HCT116 (cell line): ENCODE measurements at regions not wholly inside any gene's neighbourhood (a gene's known extent, or its start where the extent isn't known, plus 50 kb on each side); places are given as distances from the start of the nearest gene placed in this dataset.
A peak's percentile ranks its signal among the peaks of the same experiment; 100 is the strongest.
"Not testable (repeated sequence)": the region's sequence is repeated elsewhere in the genome, so short reads cannot be mapped to it uniquely, and the experiment has no call there.

ENCODE experiments used
- ATAC-seq: fragments of 200-7000 bp; cut with Tn5 transposase; 2 replicates; pipeline ENCODE4 v1.9.1; 2020; ENCODE audit warnings: mild to moderate bottlenecking, moderate library complexity
- BruUV-seq: library from RNA; stranded (reverse); fragments of 400-500 nt; replicated peaks from 2 replicates; lab custom pipeline; 2021; lab: Mats Ljungman, UMichigan
- CTCF ChIA-PET: fragments of 300-600 bp; sonication (Branson Sonifier 250); formaldehyde crosslinking; loops from one replicate; lab custom pipeline; 2021; ENCODE audit warnings: antibody characterized with exemption; lab: Charles Lee
- POLR2A ChIA-PET: fragments of 300-600, 350-600 bp; sonication (Branson Sonifier 250); formaldehyde crosslinking; loops from one replicate; lab custom pipeline; 2021; ENCODE audit warnings: antibody characterized with exemption; lab: Charles Lee
- RAD21 ChIA-PET, 2 experiments: fragments of 300-600 bp; sonication (Branson Sonifier 250); formaldehyde crosslinking; loops; one replicate each; lab custom pipeline; 2023; ENCODE audit warnings: low total read pairs in 2 of 2; ENCODE audit not compliant: uncharacterized antibody in 2 of 2, unreplicated experiment in 2 of 2, low non-redundant PET in 1 of 2; lab: Charles Lee
- DNase-seq: peaks from one replicate; pipeline ENCODE4 v3.0.0-alpha.2; 2010; ENCODE audit warnings: low read depth, low spot score
- H2AFZ ChIP-seq: fragments of 200-600 bp; shearing (Covaris generic), sonication (generic); 2 replicates; pipeline ENCODE4 v1.6.1; 2017; ENCODE audit warnings: low read depth, mixed run types, mixed read lengths, antibody characterized with exemption, low read length; ENCODE audit not compliant: poor library complexity, severe bottlenecking
- H3K27ac ChIP-seq: 2 replicates; pipeline ENCODE4 v1.5.1; 2012; ENCODE audit warnings: low read depth, low read length
- H3K27me3 ChIP-seq: fragments of 200-600 bp; sonication (generic); 2 replicates; pipeline ENCODE4 v1.6.1; 2016; ENCODE audit warnings: mixed run types, low read length, mixed read lengths; ENCODE audit not compliant: insufficient read depth
- H3K36me3 ChIP-seq, 2 experiments: fragments of 200-500 bp in 1 of 2; fragments of 200-600 bp in 1 of 2; sonication (Bioruptor generic) in 1 of 2; sonication (generic) in 1 of 2; 2 replicates each; pipeline versions ENCODE4 v1.5.1 to v1.6.1; 2014 to 2016; ENCODE audit warnings: low read length in 2 of 2, inconsistent platforms in 1 of 2, mixed read lengths in 1 of 2, mixed run types in 1 of 2; ENCODE audit not compliant: insufficient read depth in 2 of 2, control insufficient read depth in 1 of 2
- H3K4me1 ChIP-seq, 2 experiments: fragments of 200-600 bp in 1 of 2; sonication (generic) in 1 of 2; 2 replicates each; pipeline versions ENCODE4 v1.5.1 to v1.6.1; 2012 to 2017; ENCODE audit warnings: low read length in 2 of 2, inconsistent platforms in 1 of 2, mild to moderate bottlenecking in 1 of 2, mixed read lengths in 1 of 2, mixed run types in 1 of 2, moderate library complexity in 1 of 2; ENCODE audit not compliant: insufficient read depth in 2 of 2, control insufficient read depth in 1 of 2
- H3K4me2 ChIP-seq: fragments of 200-600 bp; sonication (generic); 2 replicates; pipeline ENCODE4 v1.6.1; 2017; ENCODE audit warnings: mixed run types, low read length, mixed read lengths
- H3K4me3 ChIP-seq, 2 experiments: fragments of 200-600 bp in 1 of 2; sonication (generic) in 1 of 2; replicated peaks in 1 of 2; 2 replicates each; pipeline ENCODE4 v1.5.1; 2011 to 2016; ENCODE audit warnings: low read length in 2 of 2, control low read depth in 1 of 2, low read depth in 1 of 2, mild to moderate bottlenecking in 1 of 2, mixed read lengths in 1 of 2, mixed run types in 1 of 2
- H3K79me2 ChIP-seq: fragments of 200-600 bp; sonication (generic); 2 replicates; pipeline ENCODE4 v1.6.1; 2017; ENCODE audit warnings: mild to moderate bottlenecking, mixed run types, low read length, moderate library complexity, mixed read lengths; ENCODE audit not compliant: insufficient read depth
- H3K9ac ChIP-seq: fragments of 200-600 bp; sonication (generic); 2 replicates; pipeline ENCODE4 v1.6.1; 2016; ENCODE audit warnings: low read length, mixed read lengths
- H3K9me2 ChIP-seq: fragments of 200-600 bp; sonication (generic), shearing (Covaris generic); 2 replicates; pipeline ENCODE4 v1.6.1; 2017; ENCODE audit warnings: mixed run types, mild to moderate bottlenecking, moderate library complexity; ENCODE audit not compliant: insufficient read depth
- H3K9me3 ChIP-seq, 2 experiments: fragments of 200-500 bp in 1 of 2; fragments of 200-600 bp in 1 of 2; sonication (Bioruptor generic) in 1 of 2; sonication (generic) in 1 of 2; 2 replicates each; pipeline ENCODE4 v1.6.1; 2014 to 2017; ENCODE audit warnings: low read length in 2 of 2, mixed read lengths in 2 of 2, inconsistent platforms in 1 of 2, low read depth in 1 of 2, mild to moderate bottlenecking in 1 of 2, mixed run types in 1 of 2, moderate library complexity in 1 of 2; ENCODE audit not compliant: control insufficient read depth in 1 of 2, insufficient read depth in 1 of 2
- H4K20me1 ChIP-seq: fragments of 200-600 bp; sonication (generic), shearing (Covaris generic); 2 replicates; pipeline ENCODE4 v1.6.1; 2017; ENCODE audit warnings: mixed run types, mild to moderate bottlenecking, moderate library complexity; ENCODE audit not compliant: insufficient read depth
- CBX3 ChIP-seq: IDR thresholded peaks from 2 replicates; pipeline ENCODE4 v1.6.1; 2012; ENCODE audit warnings: low read depth
- CEBPB ChIP-seq: IDR thresholded peaks from 2 replicates; pipeline ENCODE4 v1.6.1; 2012; ENCODE audit warnings: low read depth
- CTCF ChIP-seq, 3 experiments: fragments of 200-600 bp in 1 of 3; sonication (generic) in 1 of 3; IDR thresholded peaks in 2 of 3; conservative IDR thresholded peaks in 1 of 3; 2 replicates each; pipeline ENCODE4 v1.5.1; 2012 to 2017; ENCODE audit warnings: low read depth in 2 of 3, low read length in 2 of 3, antibody characterized with exemption in 1 of 3, borderline replicate concordance in 1 of 3, control low read depth in 1 of 3, mild to moderate bottlenecking in 1 of 3, mixed read lengths in 1 of 3, mixed run types in 1 of 3, moderate library complexity in 1 of 3; ENCODE audit not compliant: insufficient read depth in 1 of 3
- EGR1 ChIP-seq: IDR thresholded peaks from 2 replicates; pipeline ENCODE4 v1.6.1; 2012; ENCODE audit warnings: low read depth
- ELF1 ChIP-seq: IDR thresholded peaks from 2 replicates; pipeline ENCODE4 v1.6.1; 2012; ENCODE audit warnings: low read depth, borderline replicate concordance
- EZH2 ChIP-seq: fragments of 200-600 bp; sonication (generic); IDR thresholded peaks from 2 replicates; pipeline ENCODE4 v1.6.1; 2017; ENCODE audit warnings: antibody characterized with exemption, mixed run types
- FOSL1 ChIP-seq: IDR thresholded peaks from 2 replicates; pipeline ENCODE4 v1.6.1; 2012; ENCODE audit warnings: low read depth
- POLR2A ChIP-seq: IDR thresholded peaks from 2 replicates; pipeline ENCODE4 v1.7.0; 2011; ENCODE audit warnings: borderline replicate concordance; ENCODE audit not compliant: insufficient read depth, insufficient read length; ENCODE audit errors: extremely low read depth
- SP1 ChIP-seq: IDR thresholded peaks from 2 replicates; pipeline ENCODE4 v1.6.1; 2012; ENCODE audit warnings: low read depth
- SRF ChIP-seq: IDR thresholded peaks from 2 replicates; pipeline ENCODE4 v1.6.1; 2012; ENCODE audit warnings: low read depth
- TCF7L2 ChIP-seq: IDR thresholded peaks from 2 replicates; pipeline ENCODE4 v1.7.0; 2011; ENCODE audit warnings: borderline replicate concordance, inconsistent platforms; ENCODE audit not compliant: insufficient read depth, insufficient read length; ENCODE audit errors: extremely low read depth
- YY1 ChIP-seq: IDR thresholded peaks from 2 replicates; pipeline ENCODE4 v1.6.1; 2011; ENCODE audit warnings: low read length, low read depth, moderate library complexity, mild to moderate bottlenecking; ENCODE audit not compliant: insufficient replicate concordance; ENCODE audit errors: extremely low read depth
- ZFX ChIP-seq: fragments of 450-650 bp; IDR thresholded peaks from 2 replicates; pipeline ENCODE4 v1.6.1; 2017
- ZNF274 ChIP-seq: fragments of 200-500 bp; sonication (Bioruptor generic); IDR thresholded peaks from 2 replicates; pipeline ENCODE4 v1.6.1; 2014; ENCODE audit warnings: mild to moderate bottlenecking, low read depth, low read length, inconsistent platforms
- intact Hi-C: fragments of 100-400 bp; cut with micrococcal nuclease; formaldehyde crosslinking; loops from 2 replicates; pipeline ENCODE4 v1.10.0; 2022

GRCh38 chr17:68759002-68759342 is 157.8 kb upstream of the FAM20A start:
- RAD21 ChIA-PET, result no interaction called here
- CTCF ChIA-PET, result interaction anchor here (1.3 to 1.9 kb wide), 3 partner anchors 225 to 360 kb away, joined by 3 to 10 read pairs (median 5); partner anchors contain the start of gene PRKAR1A
- no peak for ATAC-seq
- Histone ChIP-seq H2AFZ (peak overlapping the region; percentile 97), H3K36me3 (no peaks in the 10 kb centered on the region), H3K4me2 (peak overlapping the region; percentile 78), H3K79me2 (no peaks in the 10 kb centered on the region), H4K20me1 (no peaks in the 10 kb centered on the region), H3K4me1 (peaks cover 8 to 15% of the 10 kb centered on the region in 2 experiments; a peak in 3 of 4 replicates), H3K27ac (peak overlapping the region; percentile 64; the same call in 1 of the 2 replicates), H3K9me2 (no peaks in the 10 kb centered on the region), H3K9ac (peak overlapping the region; percentile 57), H3K9me3 (no peaks in the 10 kb centered on the region), H3K27me3 (no peaks in the 10 kb centered on the region), H3K4me3 (peak overlapping the region in 1 of 2 experiments; percentile 53; a peak in 3 of 4 replicates)
- POLR2A ChIA-PET, result no interaction called here
- BruUV-seq, result no TSS peak
- intact Hi-C loops, result loop anchor here (1.0 to 5.0 kb wide), 3 partner anchors 293 to 586 kb away; no protein-coding TSS in a partner anchor
- TF ChIP-seq CBX3, result no peak
- no peak for TF ChIP-seq ZNF274
- TF ChIP-seq YY1, result no peak
- no peak for TF ChIP-seq FOSL1
- TF ChIP-seq CEBPB, result no peak
- no peak for TF ChIP-seq SRF
- TF ChIP-seq TCF7L2, result no peak
- TF ChIP-seq EGR1, result no peak
- no peak for TF ChIP-seq CTCF (IDR thresholded peaks at IDR 0.05 in 2 of 3, conservative IDR thresholded peaks at IDR 0.05 in 1 of 3; ENCODE audit: borderline replicate concordance in 1 of 3, insufficient read depth in 1 of 3, low read depth in 2 of 3, low read length in 2 of 3)
- TF ChIP-seq SP1, result no peak
- TF ChIP-seq POLR2A, result no peak
- no peak for TF ChIP-seq EZH2
- no peak for TF ChIP-seq ZFX
- TF ChIP-seq ELF1, result no peak
- DNase-seq, result no peak

- H4K20me1 ChIP-seq, POLR2A ChIA-PET, H3K9me3 ChIP-seq, H3K9ac ChIP-seq, H3K9me2 ChIP-seq, H3K4me2 ChIP-seq, RAD21 ChIA-PET, H3K79me2 ChIP-seq, H3K4me3 ChIP-seq, H3K36me3 ChIP-seq, H3K27me3 ChIP-seq, H3K27ac ChIP-seq, DNase-seq, ATAC-seq, BruUV-seq: not testable (repeated sequence)
- CTCF ChIA-PET, result interaction anchor here (1.3 to 1.7 kb wide), 2 partner anchors 246 to 359 kb away, joined by 3 to 5 read pairs; partner anchors contain the start of gene PRKAR1A
- intact Hi-C loops, result loop anchor here (2.0 to 5.0 kb wide), 2 partner anchors 496 to 585 kb away; no protein-coding TSS in a partner anchor
- peak overlapping the region; percentile 97 for H2AFZ ChIP-seq
- H3K4me1 ChIP-seq, result peaks cover 8 to 10% of the 10 kb centered on the region in 2 experiments; a peak in 3 of 4 replicates
These were observed 156.9 kb upstream of the FAM20A start for GRCh38 chr17:68757866-68758757.
